GM18861 (cell line): ENCODE measurements at regions not wholly inside any gene's neighbourhood (a gene's known extent, or its start where the extent isn't known, plus 50 kb on each side); places are given as distances from the start of the nearest gene placed in this dataset.
"Not testable (repeated sequence)": the region's sequence is repeated elsewhere in the genome, so short reads cannot be mapped to it uniquely, and the experiment has no call there.

Source experiments
- ATAC-seq: cut with Tn5 transposase; IDR thresholded peaks from one replicate; pipeline ENCODE4 v1.9.1; 2021; ENCODE audit not compliant: unreplicated experiment

DNA sequence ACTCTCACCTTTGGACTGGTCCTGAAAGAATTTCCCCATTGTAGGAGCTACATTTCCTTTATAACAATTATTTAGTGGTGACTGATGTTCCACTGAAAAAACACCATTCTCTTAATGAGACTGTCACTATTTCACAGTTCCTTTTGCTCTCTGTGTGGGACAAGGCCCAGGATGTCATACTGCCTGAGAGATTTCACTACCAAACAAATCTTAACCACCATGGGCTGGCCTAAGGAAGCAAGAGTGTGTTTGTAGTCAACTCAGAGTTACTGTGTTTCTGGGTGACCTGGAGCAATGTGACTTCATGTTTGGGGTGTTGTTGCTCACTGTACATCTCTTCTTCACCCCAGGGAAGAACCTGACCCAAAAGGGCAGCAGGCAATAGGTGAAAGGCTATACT is 50.1 kb upstream of the ZNF608 start:
- no peak for ATAC-seq

DNA sequence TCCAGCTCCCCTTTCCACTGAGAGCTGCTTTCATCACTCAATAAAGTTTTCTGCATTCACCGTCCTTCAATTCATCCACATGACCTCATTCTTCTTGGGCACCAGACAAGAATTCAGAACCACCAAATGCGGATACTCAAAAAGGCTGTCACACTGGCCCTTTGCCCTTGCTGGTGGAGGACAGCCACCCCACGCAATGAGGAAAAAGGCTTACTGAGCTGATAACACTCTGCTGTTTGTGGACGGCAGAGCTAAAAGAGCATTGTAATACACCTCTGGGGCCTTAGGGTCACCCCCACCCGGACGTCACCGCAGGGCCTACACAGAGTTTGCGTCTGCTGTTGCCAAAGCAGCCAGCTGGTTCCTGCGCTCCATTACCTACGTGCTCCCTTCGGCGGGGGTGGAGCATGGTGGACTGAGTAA is 51.2 kb upstream of the ZNF608 start:
- no peak for ATAC-seq

DNA sequence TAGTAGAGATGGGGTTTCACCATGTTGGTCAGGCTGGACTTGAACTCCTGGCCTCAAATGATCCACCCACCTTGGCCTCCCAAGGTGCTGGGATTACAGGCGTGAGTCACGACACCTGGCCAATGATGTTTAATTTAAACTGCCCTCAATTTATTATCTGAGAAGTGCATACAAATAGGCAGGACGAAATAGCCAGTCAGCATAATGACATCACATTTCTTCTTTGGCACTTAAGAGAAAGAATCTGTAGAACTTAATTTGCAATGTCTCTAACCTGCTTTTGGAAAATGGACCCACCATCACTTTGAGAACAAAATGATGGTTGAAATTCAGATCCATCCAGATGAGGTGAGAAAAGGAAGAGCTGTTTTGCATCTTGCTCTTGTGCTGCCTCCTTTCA is 52.5 kb upstream of the ZNF608 start:
- ATAC-seq: no peak

DNA sequence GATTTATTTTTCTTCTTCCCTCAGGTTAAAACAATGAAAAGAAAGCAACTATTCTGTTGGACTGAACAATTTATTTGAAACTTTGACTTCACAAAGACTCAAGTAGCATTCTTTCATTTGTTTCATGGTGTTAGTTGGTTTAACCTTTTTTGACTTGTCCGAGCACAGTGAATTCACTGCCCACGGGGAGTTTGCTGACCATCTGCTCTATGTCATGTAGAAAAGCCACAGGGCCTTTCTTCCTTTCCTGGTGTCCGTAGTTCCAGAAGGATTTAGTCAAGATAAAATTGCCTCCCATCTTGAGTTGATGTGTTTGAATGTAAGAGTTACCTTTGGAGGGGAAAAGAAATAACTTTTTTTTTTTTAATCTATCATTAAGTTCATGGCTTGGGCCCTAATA is 55.1 kb upstream of the ZNF608 start:
- no peak for ATAC-seq

DNA sequence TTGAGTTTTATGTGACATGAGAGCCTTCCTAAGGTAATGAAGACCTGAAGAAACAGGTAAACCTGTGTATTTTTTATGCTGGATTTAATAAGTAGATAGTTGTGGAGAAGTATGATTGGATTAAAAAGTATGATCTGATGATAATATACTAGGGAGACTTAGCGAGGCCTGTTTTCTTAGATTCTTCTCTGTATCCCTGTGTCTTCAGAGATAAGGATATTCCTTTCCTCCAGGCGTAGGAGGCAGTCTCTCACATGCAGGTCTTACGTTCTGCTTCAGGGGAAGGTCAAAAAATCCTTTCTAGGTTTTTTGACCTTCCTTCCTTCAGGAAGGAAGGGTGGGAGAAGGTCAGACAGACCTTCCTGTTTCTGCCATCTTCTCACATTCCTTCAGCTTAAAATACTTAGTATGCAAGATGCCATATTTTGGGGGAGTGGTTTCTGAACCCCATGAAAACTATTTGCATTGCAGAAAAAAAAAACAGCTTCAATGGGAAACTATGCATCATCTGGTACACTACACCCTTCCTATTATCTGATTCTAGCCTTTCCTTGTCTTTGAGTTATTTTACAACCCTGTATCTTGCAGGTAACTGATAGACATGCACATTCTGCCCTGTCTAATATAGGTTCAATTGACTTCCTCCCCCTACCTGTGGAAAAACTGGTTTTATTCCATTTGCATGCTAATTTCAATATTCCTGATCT is 57.3 kb upstream of the ZNF608 start:
- no peak for ATAC-seq

DNA sequence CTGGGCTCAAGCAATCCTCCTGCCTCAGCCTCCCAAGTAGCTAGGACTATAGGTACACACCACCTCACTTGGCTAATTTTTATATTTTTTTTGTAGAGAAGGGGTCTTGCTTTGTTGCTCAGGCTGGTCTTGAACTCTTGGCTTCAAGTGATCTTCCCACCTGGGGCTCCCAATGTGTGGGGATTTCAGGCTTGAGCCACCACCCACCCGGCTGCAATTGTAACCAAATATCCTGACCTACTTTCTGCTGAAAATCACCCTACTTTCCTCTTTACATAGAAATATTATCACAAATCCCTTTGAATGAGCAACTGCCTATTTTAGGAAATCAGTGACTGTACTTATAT is 59.6 kb upstream of the ZNF608 start:
- no peak for ATAC-seq

DNA sequence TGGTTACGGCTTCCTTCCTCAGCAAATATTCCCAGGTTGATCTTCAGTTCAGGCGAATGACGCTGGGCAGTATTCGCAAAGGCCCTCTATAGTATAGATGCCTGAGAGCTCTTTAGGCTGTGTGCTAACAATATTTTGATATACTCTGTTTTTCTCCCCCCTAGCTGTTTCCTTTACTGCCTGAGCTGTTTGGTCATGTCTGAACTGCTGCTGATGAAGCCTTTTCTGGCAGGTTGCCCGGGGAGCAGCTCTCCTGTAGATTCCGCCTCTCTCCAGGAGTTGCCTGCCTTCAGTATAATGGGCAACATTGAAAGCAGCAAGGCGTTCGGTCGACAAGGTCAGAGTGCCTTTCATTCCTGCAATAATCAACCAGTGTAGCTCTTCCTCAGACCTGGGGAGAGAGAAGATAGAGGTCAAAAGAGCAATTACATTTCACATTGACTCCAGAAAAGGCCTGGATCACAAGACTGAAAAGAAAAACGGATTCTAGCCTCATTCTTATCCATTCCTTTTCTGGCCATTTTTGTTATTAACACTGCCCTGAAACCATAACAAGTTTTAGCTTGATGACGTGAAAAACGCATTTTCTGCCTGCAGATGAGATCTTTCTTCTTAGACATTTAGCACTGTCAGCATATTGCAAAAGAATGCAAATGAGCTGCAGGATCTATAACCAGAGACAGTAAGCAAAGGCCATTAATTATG is 60.1 kb upstream of the ZNF608 start:
- no peak for ATAC-seq

DNA sequence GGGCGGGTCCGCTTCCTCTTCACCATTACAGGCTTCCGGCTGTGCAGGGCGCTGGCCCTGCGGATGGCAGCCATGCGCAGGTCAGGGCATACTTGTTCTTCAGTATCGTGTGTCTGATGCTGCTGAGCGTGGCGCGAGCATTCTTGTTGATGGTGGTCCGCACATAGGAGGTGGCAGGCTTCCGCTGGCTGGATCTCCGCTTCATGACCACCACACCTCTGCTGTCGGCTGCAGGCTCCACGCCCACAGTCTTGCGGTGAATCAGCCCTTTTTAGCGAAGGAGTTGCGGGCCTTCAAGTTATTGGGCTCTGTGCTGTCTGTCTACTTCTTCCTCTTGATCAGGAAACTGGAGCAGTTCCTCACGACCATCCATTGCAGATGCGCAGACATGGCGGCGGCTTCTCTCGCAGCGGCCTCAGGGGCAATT is 62.4 kb upstream of the ZNF608 start:
- ATAC-seq: no peak

DNA sequence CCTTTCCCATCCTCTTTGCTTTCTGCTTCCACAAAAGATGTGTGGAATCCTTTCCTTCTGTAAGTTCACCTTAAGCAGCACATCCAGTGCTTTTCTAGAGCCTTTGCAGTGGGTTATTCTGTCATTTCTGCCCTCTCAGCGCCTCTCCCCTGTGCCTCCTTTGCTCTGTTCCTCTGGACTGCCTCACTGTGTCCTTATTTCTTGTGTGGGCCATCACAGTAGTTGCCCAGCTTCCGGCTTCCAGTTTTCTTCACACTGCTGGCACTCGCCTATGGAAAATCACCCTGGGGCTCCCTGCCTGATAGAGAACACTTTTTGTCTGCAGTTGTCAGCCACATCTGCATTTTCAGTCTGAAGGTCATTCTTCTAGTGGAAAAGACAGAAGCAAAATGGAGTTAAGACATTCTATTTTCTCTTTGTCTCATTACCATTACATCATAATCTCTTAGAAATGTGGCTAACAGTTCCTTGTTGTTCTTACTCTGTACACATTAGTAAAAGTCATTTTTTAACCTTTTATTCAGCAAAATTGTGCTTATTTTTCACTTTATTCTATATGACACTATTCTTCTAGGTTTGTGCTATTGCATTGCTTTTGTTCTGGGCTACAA is 64.1 kb upstream of the ZNF608 start:
- ATAC-seq: no peak

DNA sequence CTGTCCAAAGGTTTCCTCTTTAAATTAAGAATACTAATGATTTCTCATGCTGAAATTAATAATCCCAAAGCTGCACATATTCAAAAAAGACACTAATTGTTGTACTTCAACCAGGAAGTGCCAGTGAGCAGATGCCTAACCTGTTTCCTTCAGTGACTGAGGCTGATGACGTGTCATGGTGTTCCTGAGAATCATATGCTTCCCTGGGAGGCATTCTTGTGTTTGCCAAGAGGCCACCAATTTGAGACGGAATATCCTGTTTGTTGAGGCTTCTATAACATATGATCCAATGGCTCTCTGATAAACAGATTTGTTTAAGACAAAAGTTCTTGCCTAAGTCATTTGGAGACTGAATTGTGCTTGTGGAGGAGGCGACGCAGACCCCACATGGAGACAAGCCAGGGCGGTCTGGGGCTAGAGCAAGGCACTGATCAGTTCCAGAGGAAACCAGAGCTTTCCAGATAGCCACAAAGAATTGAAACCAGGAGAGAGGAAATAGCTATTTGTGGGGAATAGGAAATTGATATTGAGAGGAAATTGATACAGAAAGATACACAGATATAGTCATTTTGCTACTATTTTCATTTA is 66.4 kb upstream of the ZNF608 start:
- no peak for ATAC-seq

DNA sequence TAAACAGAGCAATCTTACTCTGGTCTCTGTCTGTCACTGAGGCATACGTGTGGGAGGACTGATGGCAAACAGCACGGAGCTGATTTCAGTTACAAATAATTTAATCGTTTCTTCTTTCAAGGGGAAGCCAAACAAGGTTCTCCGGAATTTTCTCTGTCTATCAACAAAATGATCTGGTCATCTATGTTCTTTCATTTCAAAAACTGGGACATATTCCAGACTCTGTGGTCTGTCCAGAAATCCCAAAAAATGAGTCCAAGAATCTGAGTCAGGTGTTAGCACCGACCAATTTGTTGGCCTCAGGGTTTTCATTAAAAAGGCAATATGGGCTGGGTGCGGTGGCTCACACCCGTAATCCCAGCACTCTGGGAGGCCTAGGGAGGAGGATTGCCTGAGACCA is 69.9 kb upstream of the ZNF608 start:
- ATAC-seq: no peak

DNA sequence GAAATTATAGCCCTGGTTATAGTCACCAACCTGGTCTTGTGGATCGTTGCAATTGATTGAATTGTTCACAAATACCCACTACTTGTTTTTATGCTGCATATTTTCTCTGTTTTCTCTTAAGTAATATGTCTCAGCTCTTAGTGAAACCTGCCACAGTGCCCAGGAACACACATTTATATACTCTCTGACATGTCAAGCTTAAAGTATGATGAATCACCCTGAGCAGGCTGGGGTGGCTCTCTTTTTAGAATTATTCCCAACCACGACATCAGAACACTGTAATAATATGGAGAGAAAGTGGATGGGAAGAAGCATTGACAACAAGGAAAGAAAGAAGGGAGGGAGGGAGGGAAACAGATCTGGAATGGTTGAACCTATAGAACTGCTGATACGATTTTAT is 72.8 kb upstream of the ZNF608 start:
- no peak for ATAC-seq

DNA sequence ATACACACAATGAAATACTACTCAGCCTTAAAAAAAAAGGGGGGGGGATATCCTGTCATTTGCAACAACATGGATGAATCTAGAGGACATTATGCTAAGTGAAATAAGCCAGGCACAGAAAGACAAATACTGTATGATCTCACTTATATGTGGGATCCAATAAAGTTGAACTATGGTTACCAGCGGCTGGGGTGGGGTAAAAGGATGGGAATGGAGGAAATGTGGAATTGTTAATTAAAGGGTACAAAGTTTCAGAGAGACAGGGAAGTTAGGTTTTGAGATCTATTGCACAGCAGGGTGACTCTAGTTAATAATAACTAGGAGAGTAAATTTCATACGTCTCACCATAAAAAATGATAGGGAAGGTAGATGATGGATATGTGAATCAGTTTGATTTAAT is 76.2 kb upstream of the ZNF608 start:
- no peak for ATAC-seq

DNA sequence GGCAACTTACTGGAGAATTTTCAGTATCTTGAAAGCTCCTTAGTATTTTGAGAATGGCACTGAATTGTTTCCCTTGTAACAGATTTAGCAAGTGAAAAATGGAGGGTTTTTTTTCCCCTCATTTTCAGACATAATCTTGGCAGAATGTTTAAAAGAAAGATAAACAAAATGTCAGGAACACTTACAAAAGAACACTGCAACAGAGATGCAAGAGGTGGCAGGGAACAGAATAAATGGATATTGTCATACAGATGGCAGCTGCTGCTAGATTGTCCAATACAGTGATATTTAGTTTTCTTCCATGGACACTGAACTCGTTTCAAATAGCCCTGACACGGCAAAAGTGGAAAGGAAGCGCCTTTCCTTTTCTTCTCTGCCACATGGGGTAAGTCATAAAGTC is 76.9 kb upstream of the ZNF608 start:
- ATAC-seq: no peak

DNA sequence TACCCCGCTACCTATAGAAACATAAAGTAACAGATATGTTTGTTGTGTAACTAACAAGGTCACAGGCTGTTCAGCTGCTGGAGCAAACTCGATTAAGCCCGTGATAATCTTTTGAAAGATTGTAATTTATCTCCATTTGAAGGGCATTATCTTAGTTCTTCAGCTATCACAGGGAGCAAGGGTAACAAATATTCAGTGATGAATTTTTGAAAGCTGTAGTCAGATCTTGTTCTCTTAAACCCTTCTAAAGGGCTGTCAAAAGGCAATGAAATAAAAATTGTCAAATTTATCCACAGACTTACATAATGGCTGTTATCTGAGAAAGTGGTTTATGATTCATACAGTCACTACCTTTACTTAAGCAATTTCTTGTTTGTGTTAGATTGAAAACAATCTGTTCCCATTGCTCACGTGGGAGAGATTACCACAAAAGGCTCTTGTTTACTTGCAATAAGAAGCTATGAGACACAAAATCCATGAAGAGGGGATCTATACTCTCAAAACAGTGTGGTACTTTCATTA is 78.3 kb upstream of the ZNF608 start:
- ATAC-seq: no peak

DNA sequence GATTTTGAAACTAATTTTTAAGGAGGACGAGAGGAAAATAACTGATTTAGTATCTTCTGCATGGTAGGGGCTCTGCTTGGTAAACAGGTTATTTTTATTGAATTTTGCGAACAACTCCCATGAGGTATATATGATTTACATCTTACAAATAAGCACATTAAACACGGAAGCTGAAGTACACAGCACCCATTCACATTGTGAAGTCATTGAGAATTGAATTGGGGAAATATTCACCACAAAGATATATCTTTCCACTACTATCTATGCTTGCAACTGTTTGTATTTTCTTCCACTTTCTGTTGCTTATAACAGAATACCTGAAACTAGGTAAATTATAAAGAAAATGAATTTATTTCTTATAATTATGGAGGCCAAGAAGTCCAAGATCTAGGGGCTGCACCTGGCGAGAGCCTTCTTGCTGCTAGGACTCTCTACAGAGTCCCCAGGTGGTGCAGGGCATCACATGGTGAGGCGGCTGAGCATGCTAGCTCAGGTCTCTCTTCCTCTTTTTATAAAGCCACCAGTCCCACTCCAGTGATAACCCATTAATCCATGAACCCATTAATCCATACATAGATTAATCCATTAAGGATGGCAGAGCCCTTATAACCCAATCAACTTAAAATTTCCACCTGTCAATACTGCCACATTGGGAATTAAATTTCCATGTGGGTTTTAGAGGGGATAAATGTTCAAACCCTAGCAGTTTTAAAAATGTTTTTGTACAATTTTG is 79.0 kb upstream of the ZNF608 start:
- ATAC-seq: peak; percentile 73

DNA sequence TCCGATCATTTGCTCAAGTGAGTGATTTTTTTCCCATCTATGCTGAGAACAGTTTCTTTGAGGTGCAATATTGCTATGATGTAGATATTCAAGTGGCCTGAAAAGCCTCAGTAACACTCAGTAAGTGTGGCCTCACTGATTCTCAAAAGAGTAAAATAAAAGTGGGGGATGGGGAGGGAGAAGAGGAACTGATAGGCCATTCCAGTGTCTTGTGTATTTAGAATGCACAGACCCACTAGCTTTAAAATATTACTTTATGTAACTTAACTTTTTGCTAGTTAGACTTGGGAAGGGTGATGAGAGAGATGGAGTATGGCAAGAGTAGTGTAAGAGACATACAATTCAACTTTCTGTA is 79.5 kb upstream of the ZNF608 start:
- no peak for ATAC-seq

DNA sequence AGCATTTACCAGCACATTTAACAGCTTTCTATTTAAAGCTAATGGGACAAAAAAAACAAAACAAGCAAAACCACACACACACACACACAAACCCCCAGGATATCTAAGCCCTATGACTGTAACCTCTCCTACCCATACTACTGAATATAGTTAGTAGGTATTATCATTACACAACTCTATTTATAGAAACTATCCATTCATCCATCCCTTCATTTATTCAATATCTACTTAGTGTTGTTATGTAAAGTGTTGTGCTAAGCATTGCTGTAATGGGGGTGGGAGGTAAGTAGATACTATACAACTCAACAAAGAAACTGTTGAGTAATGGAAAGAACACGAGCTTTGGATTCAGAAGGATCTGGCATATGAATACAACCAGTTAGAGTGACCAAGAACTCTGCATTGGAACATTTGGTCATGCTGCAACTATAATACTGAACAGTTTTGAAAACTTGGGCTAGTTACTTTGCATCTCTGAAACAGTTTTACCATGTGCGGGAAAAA is 82.3 kb upstream of the ZNF608 start:
- ATAC-seq: no peak

DNA sequence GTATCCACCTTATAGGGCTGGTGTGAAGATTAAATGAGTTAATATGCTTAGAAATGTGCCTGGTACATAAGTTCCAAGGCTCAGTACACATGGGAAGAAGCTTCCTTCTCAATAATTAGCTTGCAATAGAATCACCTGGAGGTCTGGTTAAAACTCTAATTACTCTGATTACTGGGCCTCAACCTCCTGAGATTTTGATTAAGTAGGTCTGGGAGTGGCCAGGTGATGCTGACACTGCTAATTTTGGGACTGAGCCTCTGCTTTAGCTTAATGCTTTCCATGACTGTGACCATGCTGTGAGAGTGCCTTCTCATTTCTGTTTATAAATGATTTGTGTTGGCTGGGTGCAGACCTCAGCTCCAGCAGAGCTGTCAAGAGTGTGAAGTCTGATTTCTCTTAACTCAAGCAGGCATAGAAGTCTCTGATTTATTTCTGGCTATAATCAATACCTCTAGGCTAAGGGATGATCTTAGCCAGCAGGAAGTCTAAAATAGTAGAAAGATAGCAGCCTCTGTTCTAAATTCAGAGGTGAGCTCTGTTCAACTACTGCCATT is 85.3 kb upstream of the ZNF608 start:
- no peak for ATAC-seq

DNA sequence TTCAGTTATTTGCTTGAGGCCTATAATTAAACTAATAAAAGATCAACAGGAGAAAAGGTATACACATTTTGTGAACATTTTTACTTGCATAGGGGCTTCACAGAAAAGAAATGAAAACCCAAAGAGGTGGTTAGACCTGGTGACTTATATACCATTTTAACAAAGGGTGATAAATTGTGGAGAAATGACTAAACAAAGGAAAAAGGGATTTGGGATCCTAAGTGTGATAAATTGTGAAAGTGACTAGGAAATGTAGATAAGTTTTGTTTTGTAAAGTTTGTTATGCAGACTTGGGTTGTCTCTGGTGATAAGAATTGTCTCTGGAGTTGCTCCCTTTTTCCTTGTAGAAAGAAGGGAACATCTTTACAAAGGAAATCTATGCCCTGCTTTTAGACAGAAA is 86.1 kb upstream of the ZNF608 start:
- ATAC-seq: no peak

DNA sequence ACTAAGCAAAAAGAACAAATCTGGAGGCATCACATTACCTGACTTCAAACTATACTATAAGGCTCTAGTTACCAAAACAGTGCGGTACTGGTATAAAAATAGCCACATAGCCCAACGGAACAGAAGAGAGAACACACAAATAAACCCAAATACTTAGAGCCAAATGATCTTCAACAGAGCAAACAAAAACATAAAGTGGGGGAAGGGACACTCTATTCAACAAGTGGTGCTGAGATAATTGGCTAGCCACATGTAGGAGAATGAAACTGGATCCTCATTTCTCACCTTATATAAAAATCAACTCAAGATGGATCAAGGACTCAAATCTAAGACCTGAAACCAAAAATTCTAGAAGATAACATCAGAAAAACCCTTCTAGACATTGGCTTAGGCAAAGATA is 89.9 kb upstream of the ZNF608 start:
- not testable (repeated sequence) for ATAC-seq
